Stimulated activated CD4-positive, alpha-beta T cell treated with anti-CD3 and anti-CD28 coated beads, Interleukin-1b, Interleukin-23, amount 100 ng/mL, for 24 hours (primary cell): ENCODE measurements at regions not wholly inside any gene's neighbourhood (a gene's known extent, or its start where the extent isn't known, plus 50 kb on each side); places are given as distances from the start of the nearest gene placed in this dataset.

ENCODE experiments used
- DNase-seq, 4 experiments: peaks; one replicate each; pipeline ENCODE4 v3.0.0-alpha.2; 2020; ENCODE audit warnings: low read depth in 4 of 4, low spot score in 1 of 4

DNA sequence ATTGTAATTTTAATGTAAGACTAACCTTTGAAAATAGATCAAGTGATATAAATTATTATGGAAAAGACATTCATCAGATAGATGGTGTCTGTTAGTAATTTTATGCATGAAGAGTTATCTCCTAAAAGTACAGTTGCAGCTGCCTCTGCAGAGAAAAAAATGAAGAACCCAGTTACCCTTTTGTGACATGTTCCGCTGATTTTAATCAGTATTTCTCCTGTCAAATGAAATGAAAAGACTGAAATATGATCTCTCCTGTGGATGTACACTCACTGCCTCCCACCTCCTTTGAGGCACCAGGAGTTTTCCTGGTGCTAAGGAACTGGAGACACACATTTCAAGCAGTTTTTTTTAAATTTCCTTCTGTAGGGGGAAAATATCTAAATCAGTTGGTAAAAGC lies 277.4 kb downstream of the KIF4B start:
- no peak for DNase-seq

DNA sequence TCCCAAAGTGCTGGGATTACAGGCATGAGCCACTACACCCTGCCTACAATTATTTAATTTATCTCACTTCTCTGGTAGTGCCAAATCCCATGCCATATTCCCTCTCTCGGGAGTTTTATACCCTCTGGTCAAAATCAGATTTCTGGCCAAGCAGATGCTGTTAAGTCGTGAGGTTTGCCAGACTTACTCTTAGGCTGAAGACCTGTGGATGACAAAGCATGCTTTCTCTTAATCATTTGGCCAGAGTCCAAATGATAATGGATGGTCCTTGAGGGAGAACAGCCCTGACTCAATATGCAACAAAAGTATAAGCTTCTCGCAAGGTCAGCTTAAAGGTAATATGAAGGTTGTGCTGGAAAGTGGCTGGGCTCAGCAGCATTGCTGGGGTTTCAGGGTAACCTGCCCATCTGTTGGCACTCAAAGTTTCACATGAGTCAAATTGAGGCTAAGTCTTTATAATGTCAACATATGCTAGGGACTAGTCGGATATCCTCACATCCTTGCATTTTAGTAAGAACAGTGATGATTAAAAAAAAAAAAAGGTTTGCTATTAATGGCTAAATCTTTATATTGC lies 280.1 kb downstream of the KIF4B start:
- DNase-seq = no peak

DNA sequence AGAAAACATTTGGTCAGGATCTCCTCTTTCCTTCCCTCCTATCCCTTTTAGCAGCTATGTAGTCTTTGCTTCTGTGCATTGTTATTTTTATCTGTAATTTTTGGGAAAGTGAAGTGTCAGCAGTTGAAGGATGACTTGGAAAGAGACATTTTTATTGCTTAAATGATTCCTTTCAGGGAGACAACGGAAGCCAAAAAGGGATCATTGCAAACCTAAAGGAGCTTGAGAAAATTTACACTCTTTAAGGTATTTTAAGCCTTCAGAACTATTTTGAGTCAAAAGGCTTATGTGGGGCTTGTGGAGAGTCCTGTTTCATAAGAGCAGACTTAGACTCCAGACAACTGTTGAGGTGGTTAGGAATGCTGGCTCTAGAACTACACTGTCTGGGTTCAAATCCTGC lies 281.6 kb downstream of the KIF4B start:
- no peak for DNase-seq

DNA sequence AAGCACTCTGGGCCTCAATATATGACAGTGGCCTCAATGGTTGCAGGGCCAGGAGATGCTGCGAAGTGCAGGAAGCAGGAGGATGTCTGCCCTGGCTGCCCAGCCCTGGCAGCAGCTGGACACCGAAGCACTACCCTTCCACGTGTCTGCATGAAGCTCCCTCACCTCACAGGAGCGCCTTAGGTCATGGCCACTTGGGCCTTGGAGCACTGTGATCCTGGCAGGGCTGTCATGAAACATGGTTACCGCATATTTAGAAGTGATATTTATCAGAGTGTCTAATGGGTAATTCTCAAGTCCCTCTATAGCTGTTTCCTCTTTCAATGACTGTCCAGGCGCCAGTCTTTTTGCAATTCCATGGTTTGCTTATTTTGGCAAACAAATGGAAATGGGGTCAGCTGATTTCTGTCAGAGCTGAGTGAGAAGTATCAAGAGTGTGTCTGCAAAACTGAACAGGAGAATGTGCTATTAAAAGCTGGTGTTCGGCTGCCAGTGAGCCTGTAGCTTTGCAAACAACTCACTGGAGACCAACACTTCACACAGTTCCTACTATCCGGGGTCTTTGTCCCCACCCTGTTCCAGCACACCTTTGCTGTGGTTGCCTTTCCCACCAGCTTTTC lies 285.9 kb downstream of the KIF4B start:
- DNase-seq = no peak

DNA sequence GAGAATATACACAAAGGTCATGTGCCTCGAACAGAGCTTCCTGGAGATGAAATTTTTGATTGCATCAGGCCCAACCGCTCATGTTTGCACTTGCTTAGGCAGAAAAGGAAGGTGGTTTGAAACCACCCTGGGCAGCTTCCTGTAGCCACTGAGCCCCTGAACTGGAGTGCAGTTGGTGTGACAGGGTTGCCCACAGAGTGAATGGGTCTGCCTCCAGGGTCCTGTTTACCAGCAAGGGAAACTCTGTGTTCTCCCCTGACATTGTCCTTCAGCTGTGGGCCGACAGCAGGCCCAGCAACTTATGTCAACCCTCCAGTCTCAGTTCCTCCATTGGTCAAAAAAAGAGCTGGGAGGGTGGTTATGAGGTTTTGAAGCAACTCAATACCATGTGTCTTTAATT lies 289.6 kb downstream of the KIF4B start:
- DNase-seq = no peak

DNA sequence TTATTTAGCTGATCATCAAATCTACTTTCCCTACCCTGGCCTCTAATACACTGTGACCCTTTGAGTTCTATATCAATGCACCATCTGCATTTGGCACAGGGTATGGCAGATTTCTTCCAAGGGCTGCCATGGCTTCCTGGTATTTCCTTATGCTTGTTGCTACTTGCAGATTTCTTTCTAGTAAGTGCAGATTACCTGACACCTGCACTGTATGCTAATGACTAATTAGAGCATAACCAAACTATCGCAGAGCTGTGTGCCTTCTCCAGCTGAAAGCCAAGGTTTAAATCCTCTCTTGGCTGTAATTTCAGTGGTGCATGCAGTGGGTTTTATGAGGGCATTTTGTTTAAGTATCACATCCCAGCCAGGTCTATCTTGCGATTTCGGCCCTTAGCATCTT lies 293.7 kb downstream of the KIF4B start:
- no peak for DNase-seq

DNA sequence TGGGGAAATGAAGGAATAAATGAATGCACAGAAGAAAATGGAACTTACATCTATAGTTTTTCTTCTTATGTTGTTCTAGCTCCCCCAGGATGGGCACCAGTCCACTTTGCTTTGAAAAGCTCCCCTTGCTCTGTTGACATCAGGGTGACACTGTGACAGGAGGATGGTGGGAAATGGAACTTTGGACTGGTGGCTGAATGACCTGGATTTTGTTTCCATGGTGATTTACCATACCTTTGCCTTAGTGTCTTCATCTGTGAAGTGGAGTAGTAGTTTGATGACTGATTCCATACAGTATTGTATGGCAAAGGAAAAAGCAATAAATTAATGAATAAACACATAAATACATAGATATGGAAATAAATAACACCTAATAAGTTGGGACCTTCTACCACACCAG lies 294.7 kb downstream of the KIF4B start:
- DNase-seq = no peak

DNA sequence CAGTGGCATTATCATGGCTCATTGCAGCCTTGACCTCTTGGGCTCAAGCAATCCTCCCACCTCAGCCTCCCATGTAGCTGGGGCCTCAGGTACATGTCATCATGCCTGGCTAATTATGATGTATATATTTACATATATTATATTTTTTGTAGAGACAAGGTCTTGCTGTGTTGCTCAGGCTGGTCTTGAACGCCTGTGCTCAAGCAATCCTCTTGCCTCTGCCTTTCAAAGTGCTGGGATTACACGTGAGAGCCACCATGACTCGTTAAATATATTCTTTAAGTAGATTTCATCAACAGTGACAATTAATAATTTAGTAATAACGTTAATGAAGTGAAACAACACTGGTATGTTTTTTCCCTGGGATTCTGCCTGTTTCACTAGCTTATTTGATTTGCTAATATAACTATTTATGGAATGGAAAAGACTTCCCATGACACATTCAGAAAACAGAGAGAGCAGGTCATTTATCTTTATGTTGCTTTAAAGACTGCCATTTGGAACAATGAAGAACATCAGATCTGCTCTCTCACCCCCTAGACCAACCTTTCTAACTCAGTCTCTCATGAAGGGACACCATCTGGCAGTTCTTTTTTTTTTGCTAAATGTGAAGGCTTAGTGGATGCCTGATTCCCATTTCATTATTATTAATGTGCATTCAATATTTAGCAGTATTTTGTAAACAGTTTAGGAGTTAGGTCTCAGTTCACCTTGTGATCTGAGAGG lies 295.6 kb downstream of the KIF4B start:
- no peak for DNase-seq

DNA sequence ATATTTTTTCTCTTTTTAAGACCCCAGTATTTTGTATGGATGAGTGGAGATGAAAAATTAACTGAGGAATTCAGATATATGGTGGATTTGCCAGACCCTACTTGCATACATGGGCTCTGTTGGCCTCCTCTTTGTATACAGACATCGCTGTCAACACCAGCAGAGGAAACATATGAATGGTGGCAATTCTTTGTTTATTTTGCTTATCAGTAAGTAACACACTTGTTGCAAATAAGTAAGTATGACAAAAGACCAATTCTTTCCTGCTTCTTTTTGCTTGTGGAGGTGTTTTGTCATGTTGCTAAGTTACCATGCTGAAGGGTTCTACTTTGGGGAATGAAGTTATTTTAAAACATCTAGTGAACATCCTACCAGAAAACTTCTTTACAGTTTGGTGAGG lies 298.2 kb downstream of the KIF4B start:
- DNase-seq = no peak

DNA sequence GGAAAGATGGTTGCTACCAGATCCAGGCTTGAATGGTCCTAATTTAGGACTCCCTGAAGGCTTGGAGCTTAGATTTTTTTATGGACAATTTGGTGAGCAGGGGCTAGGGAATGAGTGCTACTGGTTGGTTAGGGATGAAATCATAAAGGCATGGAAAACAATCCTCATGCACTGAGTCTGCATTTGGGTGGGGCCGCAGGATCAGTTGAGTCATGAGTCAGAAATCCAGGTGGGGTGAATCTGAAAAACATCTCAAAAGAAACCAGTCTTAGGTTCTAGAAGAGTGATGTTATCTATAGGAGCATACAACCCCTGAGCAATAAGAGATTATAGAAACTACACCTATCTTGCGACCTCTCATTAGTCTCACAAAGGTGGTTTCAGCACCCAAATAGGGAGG lies 300.0 kb downstream of the KIF4B start:
- no peak for DNase-seq

DNA sequence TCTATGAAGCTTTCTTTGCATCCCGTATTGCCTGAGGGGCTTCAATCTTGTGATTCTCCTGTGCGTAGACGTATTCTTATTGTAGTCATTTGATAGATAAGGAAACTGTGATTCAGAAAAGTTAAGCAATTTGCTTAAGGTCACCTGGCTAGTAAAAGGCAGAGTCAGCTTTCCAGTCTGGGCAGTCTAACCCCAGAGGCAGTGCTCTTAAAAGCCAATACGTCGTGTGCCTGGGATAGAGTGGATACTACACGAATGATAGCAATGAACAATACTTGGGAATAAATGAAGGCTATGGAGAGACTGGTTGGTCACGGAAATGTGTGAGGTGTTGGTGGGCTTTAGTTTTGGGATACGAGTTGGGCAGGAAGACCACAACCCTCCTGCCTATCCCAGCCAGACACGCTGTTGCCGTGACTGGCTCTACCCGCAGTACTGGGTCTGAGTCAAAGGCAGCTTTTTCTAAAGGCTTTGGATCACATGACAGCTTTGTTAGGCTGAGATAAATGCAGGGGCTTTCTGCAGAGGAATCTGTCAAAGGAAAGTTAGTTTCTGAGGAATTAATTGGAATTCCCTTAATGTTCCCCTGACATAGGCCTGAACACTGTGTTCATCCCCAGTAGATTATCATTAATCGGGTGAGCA lies 302.6 kb downstream of the KIF4B start:
- DNase-seq = no peak

DNA sequence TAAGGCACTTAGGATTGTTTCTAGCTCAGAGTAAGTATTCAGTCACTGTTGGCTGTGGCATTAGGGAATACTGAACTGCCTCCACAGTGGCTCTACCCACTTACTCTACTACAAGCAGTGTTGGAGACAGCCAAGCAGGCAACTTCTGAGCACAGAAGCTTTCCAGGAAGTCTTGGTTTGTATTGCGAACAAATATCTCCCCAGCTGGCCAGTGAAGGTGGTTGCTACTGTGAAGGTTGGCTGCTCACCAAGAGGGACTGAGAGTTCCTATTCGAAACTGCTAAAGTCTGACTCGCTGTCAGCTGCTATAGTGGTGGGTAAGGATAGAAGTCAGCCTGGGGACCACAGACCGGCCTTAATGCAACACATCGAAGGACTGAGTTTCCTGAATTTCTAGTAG lies 319.1 kb downstream of the KIF4B start:
- DNase-seq = no peak

DNA sequence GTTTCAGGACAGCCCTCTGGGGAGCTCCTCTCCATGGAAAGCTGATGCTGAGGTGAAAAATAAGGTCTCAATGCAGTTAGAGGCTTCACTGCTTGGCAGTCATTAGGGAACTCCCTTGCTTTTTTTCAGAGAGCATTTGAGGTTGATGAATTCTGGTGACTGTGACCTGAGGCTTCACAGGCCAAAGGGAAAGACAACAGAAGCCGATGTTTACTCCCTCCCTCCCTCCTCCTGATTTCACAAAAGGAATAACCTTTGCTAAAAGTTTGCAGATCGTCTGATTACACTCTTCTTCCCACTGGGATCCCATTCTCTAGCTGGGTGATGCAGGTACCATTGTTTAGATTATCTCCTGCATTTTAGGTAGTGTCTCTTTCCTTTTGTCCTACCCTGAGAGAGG lies 329.4 kb downstream of the KIF4B start:
- no peak for DNase-seq

DNA sequence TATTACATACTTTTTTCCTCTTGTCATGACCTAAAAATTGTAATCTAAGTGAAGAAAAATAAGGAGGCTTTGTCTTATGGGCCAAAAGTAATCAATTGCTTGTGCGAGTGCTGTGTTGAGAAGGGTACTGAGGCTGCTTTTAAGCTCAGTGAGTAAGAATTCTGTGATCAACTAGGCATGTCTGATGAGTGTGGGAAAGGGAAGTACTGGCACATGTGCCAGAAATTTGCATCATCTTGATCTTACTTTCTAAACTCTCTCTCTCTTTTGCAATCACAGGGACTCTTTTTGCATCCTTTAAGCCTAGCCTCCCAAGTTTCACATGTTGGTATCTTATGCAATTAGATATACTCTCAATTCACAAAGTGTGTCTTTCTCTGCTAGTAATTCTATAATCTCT lies 329.9 kb downstream of the KIF4B start:
- DNase-seq = no peak

DNA sequence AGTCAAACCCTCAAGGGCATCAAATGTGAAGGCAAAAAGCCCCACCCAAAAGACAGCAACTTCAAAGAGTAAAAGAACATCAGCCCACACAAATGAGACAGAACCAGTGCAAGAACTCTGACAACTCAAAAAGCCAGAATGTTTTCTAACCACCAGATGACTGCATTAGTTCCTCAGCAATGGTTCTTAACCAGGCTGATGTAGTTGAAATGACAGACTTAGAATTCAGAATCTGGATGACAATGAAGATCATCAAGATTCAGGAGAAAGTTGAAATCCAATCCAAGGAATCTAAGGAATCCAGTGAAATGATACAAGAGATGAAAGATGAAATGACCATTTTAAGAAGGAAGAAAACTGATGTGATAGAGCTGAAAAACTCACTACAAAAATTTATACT lies 339.7 kb downstream of the KIF4B start:
- no peak for DNase-seq

DNA sequence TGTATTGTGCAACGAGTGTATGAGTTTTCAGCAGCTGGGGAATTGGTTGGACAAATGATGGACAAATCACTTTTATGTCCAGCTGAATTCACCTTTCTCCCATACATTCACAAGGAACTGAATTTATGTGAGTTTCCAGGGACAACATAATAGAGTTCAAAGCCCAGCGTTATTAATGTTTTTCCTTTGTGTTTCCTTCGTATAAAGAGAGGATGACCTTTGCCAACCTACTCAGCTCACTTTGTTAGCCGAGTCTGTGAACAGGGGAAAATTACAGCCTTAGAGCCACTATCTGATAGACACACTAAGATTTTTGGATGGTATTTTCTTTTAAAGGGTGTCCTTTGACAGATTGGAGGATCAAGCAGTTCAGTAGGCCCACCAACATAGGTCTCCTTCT lies 352.5 kb downstream of the KIF4B start:
- no peak for DNase-seq

DNA sequence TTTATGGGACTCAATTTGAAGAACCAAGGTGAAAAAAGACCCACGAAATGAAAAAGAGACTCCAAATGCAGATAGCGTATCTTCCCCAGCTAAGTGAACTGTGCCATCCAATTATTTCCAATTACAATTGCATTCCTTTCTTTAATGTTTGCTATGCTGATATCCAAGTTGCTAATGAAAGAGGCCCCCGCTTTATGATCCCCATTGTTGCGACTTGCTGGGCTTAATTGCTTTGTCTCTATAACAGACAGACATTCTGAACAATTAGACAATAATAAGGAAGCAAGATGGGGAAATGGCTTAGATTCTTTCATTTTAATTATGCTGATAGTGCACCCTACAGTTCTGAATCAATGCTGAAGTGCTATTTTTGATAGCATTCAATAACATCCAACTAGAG lies 354.3 kb downstream of the KIF4B start:
- no peak for DNase-seq

DNA sequence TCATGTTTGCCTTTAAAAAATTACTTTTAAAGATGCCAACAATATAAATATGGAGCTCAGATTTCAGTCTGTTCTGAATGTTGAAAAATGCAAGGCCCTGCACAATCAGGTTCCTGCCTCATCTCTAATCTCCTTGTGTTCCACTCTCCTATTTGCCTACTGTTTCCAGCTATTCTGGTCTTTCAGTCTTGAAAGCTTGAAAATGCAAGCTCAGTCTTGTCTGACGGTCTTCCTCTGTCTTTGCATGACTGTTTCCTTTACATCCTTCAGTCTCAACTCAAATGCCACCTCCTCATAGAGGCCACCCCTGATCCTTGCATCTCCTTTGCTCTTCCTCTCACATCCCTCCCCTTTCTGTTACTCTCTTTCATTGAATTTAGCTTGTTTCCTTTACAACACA lies 354.9 kb downstream of the KIF4B start:
- no peak for DNase-seq

DNA sequence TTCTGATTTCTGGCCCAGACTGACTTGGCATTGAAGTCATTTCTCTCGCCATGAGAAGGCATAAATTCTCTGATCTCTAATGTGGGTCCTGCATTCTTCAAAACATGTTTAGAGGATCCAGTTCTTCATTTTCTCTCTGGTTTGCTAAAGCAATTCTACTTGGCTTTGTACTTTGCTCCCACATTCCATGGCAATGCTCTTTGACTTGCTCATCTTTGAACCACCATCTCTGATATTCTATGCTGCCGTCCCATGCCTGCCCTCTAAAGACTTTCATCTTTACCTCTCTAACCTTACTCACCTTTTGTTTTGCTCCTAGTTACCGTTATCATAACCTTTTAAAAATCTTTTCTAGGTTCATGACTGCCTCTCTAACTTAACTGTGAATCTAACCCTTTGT lies 366.9 kb downstream of the KIF4B start:
- no peak for DNase-seq

DNA sequence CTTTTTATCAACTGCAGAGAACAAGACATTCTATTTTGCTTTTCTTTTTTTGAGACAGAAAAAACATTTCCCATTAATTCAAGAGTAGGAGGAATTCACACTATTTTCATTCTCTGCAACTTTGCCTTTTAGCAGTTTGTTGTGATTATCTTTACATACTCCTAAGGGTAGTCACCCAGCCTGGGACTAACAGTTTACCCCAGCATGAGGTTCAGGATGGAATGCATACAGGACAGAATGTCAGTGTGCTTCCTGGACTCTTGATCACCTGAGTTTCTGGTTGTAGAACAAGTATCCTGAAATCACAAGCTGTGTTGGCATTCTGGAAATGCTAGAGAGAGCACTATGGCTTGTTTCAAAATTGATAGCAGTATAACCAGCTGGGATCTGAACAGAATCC lies 368.1 kb downstream of the KIF4B start:
- no peak for DNase-seq

DNA sequence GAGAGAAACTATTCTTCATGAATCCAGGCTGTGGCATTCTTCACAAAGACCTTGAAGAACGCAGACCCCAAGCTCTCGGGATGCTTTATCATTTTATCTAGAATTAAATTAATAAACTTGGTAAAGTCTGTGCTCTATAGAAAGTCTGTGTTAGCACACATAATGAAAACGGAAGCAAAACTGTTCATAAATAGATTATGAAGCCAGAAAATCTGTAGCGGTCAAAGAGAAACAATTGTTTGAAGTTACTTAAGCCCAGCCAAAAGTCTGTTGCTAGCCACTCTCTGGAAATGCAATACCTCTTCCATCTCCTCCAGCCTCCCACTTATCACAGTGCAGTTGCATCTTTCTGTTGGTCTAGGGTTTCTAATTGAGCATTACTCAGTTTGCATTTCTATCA lies 375.9 kb downstream of the KIF4B start:
- no peak for DNase-seq

DNA sequence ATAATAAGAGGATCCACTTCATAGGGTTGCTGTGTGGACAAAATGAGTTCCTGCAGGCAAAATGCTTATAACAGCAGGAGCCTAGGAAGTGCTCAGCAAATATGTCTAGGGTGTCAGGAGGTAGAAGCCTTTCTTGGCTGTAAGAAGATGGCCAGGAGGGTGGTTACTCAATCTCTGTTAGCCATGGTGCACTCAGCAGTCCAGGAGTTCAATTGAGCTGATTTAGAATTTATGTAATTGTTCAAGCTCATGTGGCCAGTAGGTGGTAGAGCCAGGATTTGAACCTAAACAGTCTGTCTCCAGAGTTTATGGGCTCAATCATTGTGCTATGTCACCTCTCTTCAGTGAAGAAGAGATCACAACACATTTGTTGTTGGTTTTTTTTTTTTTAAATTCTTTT lies 381.2 kb downstream of the KIF4B start:
- DNase-seq = no peak
